ENCODE measurements at regions not wholly inside any gene's neighbourhood (a gene's known extent, or its start where the extent isn't known, plus 50 kb on each side); places are given as distances from the start of the nearest gene placed in this dataset.
"Not testable (repeated sequence)": the region's sequence is repeated elsewhere in the genome, so short reads cannot be mapped to it uniquely, and the experiment has no call there.

GRCh38 chr9:738209-738915, 103.1 kb upstream of the DMRT1 start:
- DNase-seq (ENCODE audit: low read depth in 3 of 3, low spot score in 2 of 3), result no peak

GRCh38 chr9:739362-739761, 102.1 kb upstream of the DMRT1 start:
- DNase-seq (ENCODE audit: low read depth in 3 of 3, low spot score in 2 of 3), result no peak

- no peak for DNase-seq (ENCODE audit: low read depth in 3 of 3, low spot score in 2 of 3)
These were observed 101.3 kb upstream of the DMRT1 start for GRCh38 chr9:740221-740620.

GRCh38 chr9:742104-742503, 99.4 kb upstream of the DMRT1 start:
- DNase-seq (ENCODE audit: low read depth in 3 of 3, low spot score in 2 of 3), result no peak

- no peak for DNase-seq (ENCODE audit: low read depth in 3 of 3, low spot score in 2 of 3)
These were observed 98.4 kb upstream of the DMRT1 start for GRCh38 chr9:742914-743589.

- DNase-seq (ENCODE audit: low read depth in 3 of 3, low spot score in 2 of 3), result no peak
These were observed 97.3 kb upstream of the DMRT1 start for GRCh38 chr9:744046-744712.

GRCh38 chr9:744790-745484, 96.6 kb upstream of the DMRT1 start:
- DNase-seq (ENCODE audit: low read depth in 3 of 3, low spot score in 2 of 3), result no peak

- DNase-seq (ENCODE audit: low read depth in 3 of 3, low spot score in 2 of 3), result no peak
These were observed 95.6 kb upstream of the DMRT1 start for GRCh38 chr9:745761-746380.

GRCh38 chr9:746661-747434, 94.6 kb upstream of the DMRT1 start:
- DNase-seq (ENCODE audit: low read depth in 3 of 3, low spot score in 2 of 3), result no peak

- DNase-seq (ENCODE audit: low read depth in 3 of 3, low spot score in 2 of 3), result no peak
These were observed 93.9 kb upstream of the DMRT1 start for GRCh38 chr9:747567-747966.

GRCh38 chr9:748861-749497, 92.5 kb upstream of the DMRT1 start:
- no peak for DNase-seq (ENCODE audit: low read depth in 3 of 3, low spot score in 2 of 3)

GRCh38 chr9:749716-750115, 91.8 kb upstream of the DMRT1 start:
- DNase-seq (ENCODE audit: low read depth in 3 of 3, low spot score in 2 of 3), result no peak

- no peak for DNase-seq (ENCODE audit: low read depth in 3 of 3, low spot score in 2 of 3)
These were observed 91.1 kb upstream of the DMRT1 start for GRCh38 chr9:750249-750967.

- peak in 1 of 3 donors; percentile 32 for DNase-seq (ENCODE audit: low read depth in 3 of 3, low spot score in 2 of 3)
These were observed 90.1 kb upstream of the DMRT1 start for GRCh38 chr9:751137-752051.

- no peak for DNase-seq (ENCODE audit: low read depth in 3 of 3, low spot score in 2 of 3)
These were observed 89.3 kb upstream of the DMRT1 start for GRCh38 chr9:752201-752600.

- no peak for DNase-seq (ENCODE audit: low read depth in 3 of 3, low spot score in 2 of 3)
These were observed 88.8 kb upstream of the DMRT1 start for GRCh38 chr9:752681-753200.

GRCh38 chr9:753734-754133, 87.8 kb upstream of the DMRT1 start:
- DNase-seq (ENCODE audit: low read depth in 3 of 3, low spot score in 2 of 3), result not testable (repeated sequence)
